DMS 273 (cell line): ENCODE measurements at regions not wholly inside any gene's neighbourhood (a gene's known extent, or its start where the extent isn't known, plus 50 kb on each side); places are given as distances from the start of the nearest gene placed in this dataset.
"Not testable (repeated sequence)": the region's sequence is repeated elsewhere in the genome, so short reads cannot be mapped to it uniquely, and the experiment has no call there.

ENCODE experiments used
- DNase-seq: peaks from one replicate; lab custom pipeline; 2025; ENCODE audit not compliant: unreplicated experiment; lab: John Stamatoyannopoulos, UW

- DNase-seq = no peak
Observed at GRCh38 chr17:37829592-37830123, 84.8 kb upstream of the HNF1B start.

- no peak for DNase-seq
Observed at GRCh38 chr17:37828651-37829124, 83.8 kb upstream of the HNF1B start.

- DNase-seq = no peak
Observed at GRCh38 chr17:37827905-37828650, 83.2 kb upstream of the HNF1B start.

GRCh38 chr17:37826497-37827430, 81.9 kb upstream of the HNF1B start:
- DNase-seq = peak; percentile 38

GRCh38 chr17:37825851-37826250, 81.0 kb upstream of the HNF1B start:
- no peak for DNase-seq

GRCh38 chr17:37824534-37825485, 80.0 kb upstream of the HNF1B start:
- no peak for DNase-seq

- DNase-seq = no peak
Observed at GRCh38 chr17:37823996-37824395, 79.1 kb upstream of the HNF1B start.

- no peak for DNase-seq
Observed at GRCh38 chr17:37820995-37821713, 76.3 kb upstream of the HNF1B start.

- no peak for DNase-seq
Observed at GRCh38 chr17:37820313-37820994, 75.6 kb upstream of the HNF1B start.

GRCh38 chr17:37818689-37819088, 73.8 kb upstream of the HNF1B start:
- no peak for DNase-seq

- no peak for DNase-seq
Observed at GRCh38 chr17:37816950-37817349, 72.1 kb upstream of the HNF1B start.

- DNase-seq = no peak
Observed at GRCh38 chr17:37815536-37815935, 70.7 kb upstream of the HNF1B start.

GRCh38 chr17:37813751-37814150, 68.9 kb upstream of the HNF1B start:
- no peak for DNase-seq

- not testable (repeated sequence) for DNase-seq
Observed at GRCh38 chr17:37808846-37809245, 64.0 kb upstream of the HNF1B start.

GRCh38 chr17:37802712-37803416, 58.0 kb upstream of the HNF1B start:
- no peak for DNase-seq

GRCh38 chr17:37802061-37802595, 57.3 kb upstream of the HNF1B start:
- DNase-seq = peak; percentile 11

GRCh38 chr17:37801171-37801570, 56.3 kb upstream of the HNF1B start:
- no peak for DNase-seq

- DNase-seq = no peak
Observed at GRCh38 chr17:37797206-37797605, 52.3 kb upstream of the HNF1B start.
